ENCODE measurements at regions not wholly inside any gene's neighbourhood (a gene's known extent, or its start where the extent isn't known, plus 50 kb on each side); places are given as distances from the start of the nearest gene placed in this dataset.

DNA sequence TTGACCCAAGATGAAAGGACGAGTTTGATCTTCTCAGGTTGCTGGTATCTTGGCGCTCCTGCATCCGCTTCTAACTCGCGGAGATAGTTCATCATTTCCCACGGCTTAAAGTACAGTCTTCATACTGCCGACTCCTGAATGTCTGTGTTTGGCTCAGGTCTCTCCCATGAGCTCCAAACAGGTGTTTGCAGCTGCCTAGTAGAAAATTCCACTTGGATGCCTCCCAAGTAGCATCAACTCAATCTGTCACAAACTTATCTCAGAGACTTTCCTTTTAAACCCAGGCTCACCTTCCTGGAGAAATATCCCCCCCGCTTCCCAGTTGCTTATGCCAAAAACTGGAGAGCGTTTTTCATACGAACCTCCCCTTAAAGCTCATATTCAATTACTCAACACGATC, 986.5 kb downstream of the TBC1D22A start:
- TF ChIP-seq, protein P1, sequence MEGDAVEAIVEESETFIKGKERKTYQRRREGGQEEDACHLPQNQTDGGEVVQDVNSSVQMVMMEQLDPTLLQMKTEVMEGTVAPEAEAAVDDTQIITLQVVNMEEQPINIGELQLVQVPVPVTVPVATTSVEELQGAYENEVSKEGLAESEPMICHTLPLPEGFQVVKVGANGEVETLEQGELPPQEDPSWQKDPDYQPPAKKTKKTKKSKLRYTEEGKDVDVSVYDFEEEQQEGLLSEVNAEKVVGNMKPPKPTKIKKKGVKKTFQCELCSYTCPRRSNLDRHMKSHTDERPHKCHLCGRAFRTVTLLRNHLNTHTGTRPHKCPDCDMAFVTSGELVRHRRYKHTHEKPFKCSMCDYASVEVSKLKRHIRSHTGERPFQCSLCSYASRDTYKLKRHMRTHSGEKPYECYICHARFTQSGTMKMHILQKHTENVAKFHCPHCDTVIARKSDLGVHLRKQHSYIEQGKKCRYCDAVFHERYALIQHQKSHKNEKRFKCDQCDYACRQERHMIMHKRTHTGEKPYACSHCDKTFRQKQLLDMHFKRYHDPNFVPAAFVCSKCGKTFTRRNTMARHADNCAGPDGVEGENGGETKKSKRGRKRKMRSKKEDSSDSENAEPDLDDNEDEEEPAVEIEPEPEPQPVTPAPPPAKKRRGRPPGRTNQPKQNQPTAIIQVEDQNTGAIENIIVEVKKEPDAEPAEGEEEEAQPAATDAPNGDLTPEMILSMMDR (IDR thresholded peaks at IDR 0.05), result no peak
- intact Hi-C loops (cut with DNase I), result no loop called here

DNA sequence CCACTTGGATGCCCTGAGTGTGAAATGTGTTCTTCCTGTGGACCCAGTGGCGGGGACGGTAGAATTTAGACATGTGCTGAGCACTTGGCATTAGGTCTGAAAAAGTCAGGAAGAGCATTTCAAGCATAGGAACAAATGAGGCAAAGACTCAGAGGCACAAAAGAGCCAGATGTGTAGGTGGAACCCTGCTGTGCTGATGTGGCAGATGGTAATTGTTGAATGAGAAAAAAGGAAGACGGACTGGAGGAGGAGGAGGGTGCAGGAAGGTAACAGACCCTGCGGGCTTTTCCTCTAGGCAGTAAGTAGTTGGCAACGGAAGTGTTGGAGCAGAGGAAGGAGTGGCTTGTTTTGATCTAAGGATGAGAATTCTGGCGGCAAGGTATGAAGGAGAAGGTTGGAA, 985.8 kb downstream of the TBC1D22A start:
- Histone ChIP-seq H3K27me3 (peaks cover 0 to 21% of the 10 kb centered on the region in 2 donors), H3K9me3 (no peaks in the 10 kb centered on the region), H3K36me3 (no peaks in the 10 kb centered on the region), H3K27ac (no peak overlapping the region), H3K4me3 (no peak overlapping the region), H3K4me1 (no peaks in the 10 kb centered on the region)
- intact Hi-C loops (cut with DNase I), result no loop called here
- TF ChIP-seq, protein P1 (IDR thresholded peaks at IDR 0.05), result no peak
- no peak for DNase-seq
- no peak for ATAC-seq

More for the DNA sequence above, 986.5 kb downstream of the TBC1D22A start:
- Histone ChIP-seq H3K9me3 (no peaks in the 10 kb centered on the region), H3K27ac (no peak overlapping the region), H3K4me3 (no peak overlapping the region), H3K36me3 (no peaks in the 10 kb centered on the region), H3K27me3 (peaks cover 0 to 21% of the 10 kb centered on the region in 2 donors), H3K4me1 (no peaks in the 10 kb centered on the region)
- ATAC-seq (no peak), DNase-seq (no peak)

DNA sequence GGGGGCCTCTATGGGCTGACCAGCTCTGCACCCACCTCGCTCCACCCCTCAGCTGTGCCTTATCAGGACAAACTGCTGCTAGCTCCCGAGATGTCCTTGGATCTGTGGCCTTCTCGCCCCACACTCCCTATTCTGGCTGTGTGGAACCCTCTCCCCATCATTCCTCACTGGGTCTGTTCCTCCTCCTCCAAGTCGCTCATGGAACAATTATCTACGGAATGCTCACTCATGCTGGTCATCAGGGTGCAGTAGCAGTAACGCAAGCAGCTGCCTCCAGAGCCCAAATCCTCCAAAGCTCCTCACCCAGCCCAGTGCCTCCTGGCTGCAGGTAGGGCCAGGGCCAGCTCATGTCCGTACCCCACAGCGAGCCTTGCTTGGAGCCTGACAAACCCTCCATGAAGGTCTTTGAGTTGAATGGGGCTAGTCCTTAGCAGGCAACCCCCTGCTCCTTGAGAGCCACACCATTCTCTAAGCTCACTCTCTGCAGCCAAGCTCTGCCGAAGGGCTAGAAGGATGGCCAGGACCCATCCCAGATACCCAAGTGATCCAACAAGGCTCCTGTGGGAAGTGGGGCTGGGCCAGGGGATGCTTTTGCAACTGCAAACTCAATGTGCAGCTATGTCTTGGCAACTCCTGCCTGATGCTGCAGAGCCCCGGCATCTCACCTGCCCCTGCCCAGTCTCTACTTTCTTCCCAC, 977.8 kb downstream of the TBC1D22A start:
- TF ChIP-seq, protein P1 (IDR thresholded peaks at IDR 0.05), result no peak
- DNase-seq (no peak), ATAC-seq (no peak)
- Histone ChIP-seq H3K4me3 (no peak overlapping the region), H3K27me3 (peaks cover 0 to 21% of the 10 kb centered on the region in 2 donors), H3K9me3 (no peaks in the 10 kb centered on the region), H3K4me1 (no peaks in the 10 kb centered on the region), H3K27ac (no peak overlapping the region), H3K36me3 (no peaks in the 10 kb centered on the region)
- intact Hi-C loops (cut with DNase I), result no loop called here

DNA sequence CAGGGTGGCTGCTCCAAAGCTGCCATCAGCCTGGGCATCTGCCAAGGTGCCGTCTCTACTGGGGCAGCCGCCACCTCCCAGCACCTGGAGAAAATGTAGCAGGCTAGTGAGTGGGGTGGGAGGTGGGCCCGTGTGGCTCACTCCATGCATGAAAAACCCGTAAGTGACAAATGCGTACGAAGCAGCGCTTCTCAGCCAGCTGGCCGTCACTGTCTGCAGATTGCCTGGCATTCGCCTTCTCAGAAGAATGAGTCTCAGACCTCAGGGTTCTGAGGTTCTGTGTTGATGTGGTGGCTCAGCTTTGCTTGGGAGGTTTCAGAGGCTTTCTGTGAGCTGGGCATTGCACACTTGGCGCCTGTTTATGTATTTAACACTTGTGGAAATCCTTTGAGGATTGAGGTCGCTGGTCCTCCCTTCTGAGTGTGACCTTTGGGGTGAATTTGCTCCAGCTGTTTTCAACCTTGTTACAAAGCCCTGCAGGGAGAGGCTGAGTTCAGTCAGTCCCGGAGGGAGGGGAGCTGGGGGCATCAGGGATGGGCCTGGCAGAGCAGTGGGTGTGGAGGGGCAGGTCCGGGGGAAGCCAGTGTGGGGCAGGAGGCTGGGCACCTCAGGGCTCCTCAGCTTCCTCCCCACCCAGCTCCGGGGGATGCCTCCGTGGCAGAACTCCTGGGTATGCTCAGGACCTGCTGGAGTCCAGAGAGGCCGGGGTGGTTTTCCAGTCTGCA, 977.0 kb downstream of the TBC1D22A start:
- TF ChIP-seq, protein P1 (IDR thresholded peaks at IDR 0.05), result no peak
- DNase-seq (no peak), ATAC-seq (no peak)
- Histone ChIP-seq H3K4me1 (no peaks in the 10 kb centered on the region), H3K4me3 (no peak overlapping the region), H3K9me3 (no peaks in the 10 kb centered on the region), H3K27me3 (peaks cover 0 to 21% of the 10 kb centered on the region in 2 donors), H3K27ac (no peak overlapping the region), H3K36me3 (no peaks in the 10 kb centered on the region)
- intact Hi-C loops (cut with DNase I), result no loop called here

DNA sequence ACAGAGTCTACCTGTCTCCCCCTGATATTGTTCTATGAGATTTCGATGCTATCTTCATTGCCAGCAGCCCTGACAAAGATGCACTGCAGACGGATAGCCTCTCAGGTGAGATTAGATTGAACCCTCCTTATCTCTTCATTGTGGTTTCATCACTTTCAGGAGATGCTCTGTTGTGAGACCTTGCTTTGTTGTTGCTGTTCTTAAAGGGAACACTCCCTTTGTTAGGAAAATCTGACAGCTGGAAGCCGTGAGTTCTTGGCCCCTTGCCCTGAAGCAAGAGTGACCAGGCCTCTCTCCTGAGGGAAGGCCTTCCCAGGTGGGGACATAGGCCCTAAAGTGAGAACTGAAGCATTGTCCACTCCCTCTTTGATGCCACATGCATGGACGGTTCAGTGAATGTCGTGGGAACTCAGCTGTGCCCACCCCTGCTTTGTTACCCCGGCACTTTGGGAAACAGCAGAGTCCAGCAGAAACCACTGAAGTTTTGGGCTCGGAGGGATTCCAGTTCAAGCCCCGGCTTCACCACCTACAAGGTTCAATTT, 976.1 kb downstream of the TBC1D22A start:
- Histone ChIP-seq H3K36me3 (no peaks in the 10 kb centered on the region), H3K4me3 (no peak overlapping the region), H3K4me1 (no peaks in the 10 kb centered on the region), H3K27ac (no peak overlapping the region), H3K9me3 (no peaks in the 10 kb centered on the region), H3K27me3 (peaks cover 0 to 21% of the 10 kb centered on the region in 2 donors)
- intact Hi-C loops (cut with DNase I), result no loop called here
- TF ChIP-seq, protein P1 (IDR thresholded peaks at IDR 0.05), result no peak
- ATAC-seq (no peak), DNase-seq (no peak)

All from left lung (tissue), 4 donors.